T-helper 17 cell (primary cell): ENCODE measurements at regions not wholly inside any gene's neighbourhood (a gene's known extent, or its start where the extent isn't known, plus 50 kb on each side); places are given as distances from the start of the nearest gene placed in this dataset.

Experiments
- ATAC-seq: fragments of 150-1000 bp; cut with Tn5 transposase; 2 replicates; pipeline ENCODE4 v1.10.0; 2021; ENCODE audit warnings: mild to moderate bottlenecking, moderate library complexity
- DNase-seq, 3 donors: peaks; one replicate each; pipeline versions ENCODE4 v3.0.0 to v3.0.0-alpha.2; 2020 to 2021
- H3K9me3 ChIP-seq: one replicate; pipeline ENCODE4 v1.7.0; 2013; ENCODE audit warnings: low read length, mild to moderate bottlenecking; ENCODE audit not compliant: control insufficient read depth, poor library complexity, severe bottlenecking
- H3K27ac Mint-ChIP-seq: one replicate; pipeline ENCODE4 v1.8.0; 2022; ENCODE audit warnings: mild to moderate bottlenecking, moderate library complexity, mixed read lengths
- H3K27me3 Mint-ChIP-seq: one replicate; pipeline ENCODE4 v1.8.0; 2022; ENCODE audit warnings: mixed read lengths
- H3K36me3 Mint-ChIP-seq: one replicate; pipeline ENCODE4 v1.8.0; 2022; ENCODE audit warnings: low read depth, mixed read lengths
- H3K4me1 Mint-ChIP-seq: one replicate; pipeline ENCODE4 v1.8.0; 2022; ENCODE audit warnings: mild to moderate bottlenecking, mixed read lengths
- H3K4me3 Mint-ChIP-seq: one replicate; pipeline ENCODE4 v1.8.0; 2022; ENCODE audit warnings: mild to moderate bottlenecking, moderate library complexity, mixed read lengths

GRCh38 chr4:84441758-84442377, 57.2 kb downstream of the NKX6-1 start:
- Mint-ChIP-seq H3K27me3 (peaks cover 48% of the 10 kb centered on the region), H3K27ac (no peak overlapping the region), H3K4me3 (no peak overlapping the region), H3K36me3 (no peaks in the 10 kb centered on the region), H3K4me1 (no peaks in the 10 kb centered on the region)
- H3K9me3 ChIP-seq, result no peaks in the 10 kb centered on the region
- no peak for DNase-seq
- ATAC-seq, result no peak

GRCh38 chr4:84439996-84440395, 59.1 kb downstream of the NKX6-1 start:
- no peaks in the 10 kb centered on the region for H3K4me1 Mint-ChIP-seq
- ATAC-seq (no peak), DNase-seq (no peak)
- no peak overlapping the region for H3K4me3 Mint-ChIP-seq
- no peak overlapping the region for H3K27ac Mint-ChIP-seq
- no peaks in the 10 kb centered on the region for H3K36me3 Mint-ChIP-seq
- no peaks in the 10 kb centered on the region for H3K9me3 ChIP-seq
- peaks cover 44% of the 10 kb centered on the region for H3K27me3 Mint-ChIP-seq

GRCh38 chr4:84436812-84437211, 62.3 kb downstream of the NKX6-1 start:
- H3K4me3 Mint-ChIP-seq, result no peak overlapping the region
- H3K27ac Mint-ChIP-seq, result no peak overlapping the region
- ATAC-seq (no peak), DNase-seq (no peak)
- H3K27me3 Mint-ChIP-seq, result peaks cover 25% of the 10 kb centered on the region
- H3K9me3 ChIP-seq, result no peaks in the 10 kb centered on the region
- peaks cover 2% of the 10 kb centered on the region for H3K36me3 Mint-ChIP-seq
- no peaks in the 10 kb centered on the region for H3K4me1 Mint-ChIP-seq

- Mint-ChIP-seq H3K36me3 (peaks cover 2% of the 10 kb centered on the region), H3K4me1 (no peaks in the 10 kb centered on the region), H3K4me3 (no peak overlapping the region), H3K27ac (no peak overlapping the region), H3K27me3 (peaks cover 26% of the 10 kb centered on the region)
- DNase-seq (no peak), ATAC-seq (no peak)
- no peaks in the 10 kb centered on the region for H3K9me3 ChIP-seq
Observed at GRCh38 chr4:84434344-84434743, 64.7 kb downstream of the NKX6-1 start.

GRCh38 chr4:84433633-84434222, 65.4 kb downstream of the NKX6-1 start:
- DNase-seq (no peak), ATAC-seq (no peak)
- Mint-ChIP-seq H3K27me3 (peaks cover 20% of the 10 kb centered on the region), H3K4me1 (no peaks in the 10 kb centered on the region), H3K36me3 (peaks cover 2% of the 10 kb centered on the region), H3K27ac (no peak overlapping the region), H3K4me3 (no peak overlapping the region)
- H3K9me3 ChIP-seq, result no peaks in the 10 kb centered on the region

- H3K4me1 Mint-ChIP-seq, result no peaks in the 10 kb centered on the region
- ATAC-seq (no peak), DNase-seq (no peak)
- H3K36me3 Mint-ChIP-seq, result peaks cover 2% of the 10 kb centered on the region
- no peak overlapping the region for H3K4me3 Mint-ChIP-seq
- H3K27me3 Mint-ChIP-seq, result peaks cover 10% of the 10 kb centered on the region
- H3K27ac Mint-ChIP-seq, result no peak overlapping the region
- no peaks in the 10 kb centered on the region for H3K9me3 ChIP-seq
Observed at GRCh38 chr4:84432713-84433112, 66.4 kb downstream of the NKX6-1 start.

GRCh38 chr4:84420608-84421007, 78.5 kb downstream of the NKX6-1 start:
- ATAC-seq (no peak), DNase-seq (no peak)
- H3K4me1 Mint-ChIP-seq, result no peaks in the 10 kb centered on the region
- no peaks in the 10 kb centered on the region for H3K9me3 ChIP-seq
- H3K27me3 Mint-ChIP-seq, result peaks cover 22% of the 10 kb centered on the region
- H3K27ac Mint-ChIP-seq, result no peak overlapping the region
- no peak overlapping the region for H3K4me3 Mint-ChIP-seq
- no peaks in the 10 kb centered on the region for H3K36me3 Mint-ChIP-seq

- ATAC-seq, result no peak
- H3K9me3 ChIP-seq, result no peaks in the 10 kb centered on the region
- no peak for DNase-seq
- Mint-ChIP-seq H3K27me3 (peaks cover 22% of the 10 kb centered on the region), H3K4me3 (no peak overlapping the region), H3K36me3 (no peaks in the 10 kb centered on the region), H3K4me1 (no peaks in the 10 kb centered on the region), H3K27ac (no peak overlapping the region)
Observed at GRCh38 chr4:84419201-84419600, 79.9 kb downstream of the NKX6-1 start.

GRCh38 chr4:84417997-84418709, 80.9 kb downstream of the NKX6-1 start:
- no peak overlapping the region for H3K27ac Mint-ChIP-seq
- no peak for ATAC-seq
- no peaks in the 10 kb centered on the region for H3K9me3 ChIP-seq
- no peak for DNase-seq
- H3K27me3 Mint-ChIP-seq, result peaks cover 22% of the 10 kb centered on the region
- H3K4me1 Mint-ChIP-seq, result no peaks in the 10 kb centered on the region
- H3K36me3 Mint-ChIP-seq, result no peaks in the 10 kb centered on the region
- no peak overlapping the region for H3K4me3 Mint-ChIP-seq

GRCh38 chr4:84413976-84414375, 85.1 kb downstream of the NKX6-1 start:
- ATAC-seq (no peak), DNase-seq (no peak)
- no peaks in the 10 kb centered on the region for H3K9me3 ChIP-seq
- Mint-ChIP-seq H3K36me3 (no peaks in the 10 kb centered on the region), H3K27ac (no peak overlapping the region), H3K4me3 (no peak overlapping the region), H3K27me3 (peaks cover 10% of the 10 kb centered on the region), H3K4me1 (no peaks in the 10 kb centered on the region)

- DNase-seq, result no peak
- H3K4me1 Mint-ChIP-seq, result no peaks in the 10 kb centered on the region
- no peaks in the 10 kb centered on the region for H3K9me3 ChIP-seq
- no peak for ATAC-seq
- no peak overlapping the region for H3K27ac Mint-ChIP-seq
- no peaks in the 10 kb centered on the region for H3K36me3 Mint-ChIP-seq
- no peak overlapping the region for H3K4me3 Mint-ChIP-seq
- peaks cover 6% of the 10 kb centered on the region for H3K27me3 Mint-ChIP-seq
Observed at GRCh38 chr4:84413480-84413879, 85.6 kb downstream of the NKX6-1 start.

GRCh38 chr4:84412062-84412461, 87.0 kb downstream of the NKX6-1 start:
- H3K9me3 ChIP-seq, result no peaks in the 10 kb centered on the region
- Mint-ChIP-seq H3K4me1 (no peaks in the 10 kb centered on the region), H3K27ac (no peak overlapping the region), H3K27me3 (peaks cover 9% of the 10 kb centered on the region), H3K36me3 (no peaks in the 10 kb centered on the region), H3K4me3 (no peak overlapping the region)
- ATAC-seq (no peak), DNase-seq (no peak)

GRCh38 chr4:84407554-84408407, 91.3 kb downstream of the NKX6-1 start:
- no peak overlapping the region for H3K27ac Mint-ChIP-seq
- DNase-seq (no peak), ATAC-seq (no peak)
- H3K4me3 Mint-ChIP-seq, result no peak overlapping the region
- no peaks in the 10 kb centered on the region for H3K9me3 ChIP-seq
- H3K27me3 Mint-ChIP-seq, result peaks cover 22% of the 10 kb centered on the region
- no peaks in the 10 kb centered on the region for H3K36me3 Mint-ChIP-seq
- peaks cover 2% of the 10 kb centered on the region for H3K4me1 Mint-ChIP-seq
